ENCODE measurements at regions not wholly inside any gene's neighbourhood (a gene's known extent, or its start where the extent isn't known, plus 50 kb on each side); places are given as distances from the start of the nearest gene placed in this dataset.

DNA sequence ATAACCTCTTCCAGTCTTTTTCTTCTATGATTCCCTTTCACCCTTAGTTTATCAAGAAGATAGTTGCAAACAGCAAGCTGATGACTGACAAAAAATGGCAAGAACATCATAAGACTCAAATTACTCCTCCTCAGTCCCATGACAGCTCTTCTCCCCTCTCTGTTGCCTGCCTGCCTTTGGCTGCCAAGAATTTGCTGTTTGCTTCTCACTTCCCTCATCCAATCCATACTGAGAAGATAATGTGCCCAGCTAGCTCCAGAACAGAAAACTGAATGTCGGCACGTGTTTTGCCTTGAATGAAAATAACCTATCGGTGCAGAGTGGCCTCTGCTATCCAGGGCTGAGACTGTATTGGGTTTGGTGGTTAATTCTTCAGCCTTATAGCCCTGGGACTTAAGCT, 192.1 kb downstream of the PPARGC1A start:
- no peak overlapping the region for H3K27ac ChIP-seq
- H3K36me3 ChIP-seq = no peaks in the 10 kb centered on the region
- H3K4me1 ChIP-seq (replicated peaks) = no peaks in the 10 kb centered on the region
- intact Hi-C loops (cut with DNase I) = no loop called here
- no peak for DNase-seq (ENCODE audit: low spot score)
- 90% methylated on average over 3 of the region's 3 CpGs for WGBS
- H3K27me3 ChIP-seq (replicated peaks; ENCODE audit: insufficient read depth) = no peaks in the 10 kb centered on the region
- H3K4me3 ChIP-seq = no peak overlapping the region
- TF ChIP-seq POLR2A (IDR thresholded peaks at IDR 0.05) = no peak
- no peak for TF ChIP-seq POLR2AphosphoS5 (IDR thresholded peaks at IDR 0.05)
- TF ChIP-seq, protein P1, sequence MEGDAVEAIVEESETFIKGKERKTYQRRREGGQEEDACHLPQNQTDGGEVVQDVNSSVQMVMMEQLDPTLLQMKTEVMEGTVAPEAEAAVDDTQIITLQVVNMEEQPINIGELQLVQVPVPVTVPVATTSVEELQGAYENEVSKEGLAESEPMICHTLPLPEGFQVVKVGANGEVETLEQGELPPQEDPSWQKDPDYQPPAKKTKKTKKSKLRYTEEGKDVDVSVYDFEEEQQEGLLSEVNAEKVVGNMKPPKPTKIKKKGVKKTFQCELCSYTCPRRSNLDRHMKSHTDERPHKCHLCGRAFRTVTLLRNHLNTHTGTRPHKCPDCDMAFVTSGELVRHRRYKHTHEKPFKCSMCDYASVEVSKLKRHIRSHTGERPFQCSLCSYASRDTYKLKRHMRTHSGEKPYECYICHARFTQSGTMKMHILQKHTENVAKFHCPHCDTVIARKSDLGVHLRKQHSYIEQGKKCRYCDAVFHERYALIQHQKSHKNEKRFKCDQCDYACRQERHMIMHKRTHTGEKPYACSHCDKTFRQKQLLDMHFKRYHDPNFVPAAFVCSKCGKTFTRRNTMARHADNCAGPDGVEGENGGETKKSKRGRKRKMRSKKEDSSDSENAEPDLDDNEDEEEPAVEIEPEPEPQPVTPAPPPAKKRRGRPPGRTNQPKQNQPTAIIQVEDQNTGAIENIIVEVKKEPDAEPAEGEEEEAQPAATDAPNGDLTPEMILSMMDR (IDR thresholded peaks at IDR 0.05) = no peak
- no peaks in the 10 kb centered on the region for H3K9me3 ChIP-seq

DNA sequence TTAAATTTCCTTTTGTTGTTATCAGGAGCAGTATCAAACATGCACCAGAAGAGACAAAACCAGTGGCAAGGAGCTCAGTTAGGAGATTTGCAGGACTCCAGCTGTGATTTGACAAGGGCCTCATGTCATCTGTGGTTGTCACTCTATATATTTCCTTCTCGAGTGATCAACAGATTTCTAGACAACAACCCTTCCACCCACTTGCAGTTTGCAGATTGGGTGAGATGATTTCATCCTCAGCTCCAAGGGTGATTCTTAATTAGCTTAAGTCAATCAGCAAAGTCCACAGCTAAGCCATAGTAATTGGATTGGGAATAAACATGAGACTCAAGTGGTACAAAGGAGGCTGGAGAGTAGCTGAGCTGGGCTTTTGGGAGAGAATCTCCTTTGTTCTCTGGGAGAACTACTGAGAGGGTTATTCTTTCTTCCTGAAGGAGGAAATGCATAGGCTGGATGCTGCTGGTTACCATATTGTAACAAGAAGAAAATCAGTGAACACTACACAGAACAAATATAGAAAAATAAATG, 192.8 kb downstream of the PPARGC1A start:
- no peak overlapping the region for H3K27ac ChIP-seq
- no peaks in the 10 kb centered on the region for H3K27me3 ChIP-seq (replicated peaks; ENCODE audit: insufficient read depth)
- H3K4me1 ChIP-seq (replicated peaks) = no peaks in the 10 kb centered on the region
- 76% methylated on average over 1 of the region's 1 CpG for WGBS
- no peaks in the 10 kb centered on the region for H3K9me3 ChIP-seq
- intact Hi-C loops (cut with DNase I) = no loop called here
- no peaks in the 10 kb centered on the region for H3K36me3 ChIP-seq
- TF ChIP-seq POLR2A (IDR thresholded peaks at IDR 0.05) = no peak
- TF ChIP-seq, protein P1 (IDR thresholded peaks at IDR 0.05) = no peak
- TF ChIP-seq POLR2AphosphoS5 (IDR thresholded peaks at IDR 0.05) = no peak
- no peak for DNase-seq (ENCODE audit: low spot score)
- no peak overlapping the region for H3K4me3 ChIP-seq

DNA sequence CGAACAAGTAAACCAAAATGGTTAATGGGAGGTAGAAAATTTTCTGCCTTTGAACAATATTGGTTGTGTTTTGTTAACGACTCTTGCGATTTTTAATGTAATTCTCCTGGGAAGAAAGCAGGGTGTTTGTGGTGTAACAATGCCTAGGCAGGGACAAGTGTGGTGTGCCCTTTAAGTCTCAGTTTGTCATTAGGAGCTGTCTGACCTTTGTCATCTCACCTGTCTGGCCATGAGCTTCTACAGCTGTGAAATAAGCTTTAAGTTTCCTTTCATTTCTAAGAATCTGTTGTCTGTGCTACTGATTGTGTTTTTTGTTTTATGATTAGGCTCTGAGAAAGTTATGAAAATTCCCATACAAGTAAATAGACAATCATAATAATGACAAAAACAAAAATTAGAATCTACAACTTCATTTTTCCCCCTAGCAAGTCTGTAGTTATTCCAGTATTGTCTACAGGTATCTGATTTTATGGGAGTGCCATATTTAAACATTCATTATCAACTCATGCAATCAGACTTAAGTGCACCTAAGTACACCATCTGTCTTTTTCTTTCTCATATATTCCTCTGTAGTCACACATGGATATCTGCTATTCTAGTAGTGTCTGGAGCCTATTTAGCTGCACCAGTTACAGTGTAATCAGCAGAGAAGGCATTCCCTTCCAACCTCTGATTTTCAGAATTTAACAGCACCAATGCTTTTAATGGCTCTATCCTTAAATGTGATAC, 203.5 kb downstream of the PPARGC1A start:
- intact Hi-C loops (cut with DNase I) = loop anchor here (10.0 kb wide), 1 partner anchor 728 kb away; no protein-coding TSS in a partner anchor
- Histone ChIP-seq H3K36me3 (no peaks in the 10 kb centered on the region), H3K27ac (no peak overlapping the region), H3K4me3 (no peak overlapping the region), H3K27me3 (replicated peaks; ENCODE audit: insufficient read depth) (no peaks in the 10 kb centered on the region), H3K9me3 (no peaks in the 10 kb centered on the region), H3K4me1 (replicated peaks) (no peaks in the 10 kb centered on the region)
- WGBS = 96% methylated on average over 3 of the region's 3 CpGs
- no peak for TF ChIP-seq POLR2A (IDR thresholded peaks at IDR 0.05)
- no peak for TF ChIP-seq POLR2AphosphoS5 (IDR thresholded peaks at IDR 0.05)
- TF ChIP-seq, protein P1 (IDR thresholded peaks at IDR 0.05) = no peak
- DNase-seq (ENCODE audit: low spot score) = no peak

DNA sequence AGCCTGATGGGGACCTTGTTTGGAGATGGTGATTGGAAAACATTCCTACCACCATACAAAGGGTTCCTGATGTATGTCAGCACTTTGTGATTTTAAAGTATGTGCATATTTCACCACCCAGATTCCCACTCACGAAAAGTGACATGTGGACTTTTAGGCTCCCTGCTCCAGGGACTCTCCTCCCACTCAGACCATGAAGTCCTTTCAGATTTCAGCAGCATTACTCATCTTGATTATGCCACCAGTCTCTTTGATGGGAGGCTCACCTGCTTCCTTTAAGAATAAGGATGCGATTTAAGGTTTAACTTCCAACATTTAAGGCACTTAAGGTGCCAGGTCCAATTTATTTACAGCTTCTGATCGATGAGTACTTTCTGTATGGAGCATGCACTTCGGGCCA, 204.4 kb downstream of the PPARGC1A start:
- no peaks in the 10 kb centered on the region for H3K4me1 ChIP-seq (replicated peaks)
- no peaks in the 10 kb centered on the region for H3K9me3 ChIP-seq
- WGBS = 87% methylated on average over 4 of the region's 4 CpGs
- no peaks in the 10 kb centered on the region for H3K27me3 ChIP-seq (replicated peaks; ENCODE audit: insufficient read depth)
- no peaks in the 10 kb centered on the region for H3K36me3 ChIP-seq
- no peak overlapping the region for H3K4me3 ChIP-seq
- no peak for DNase-seq (ENCODE audit: low spot score)
- H3K27ac ChIP-seq = no peak overlapping the region
- intact Hi-C loops (cut with DNase I) = loop anchor here (10.0 kb wide), 1 partner anchor 729 kb away; no protein-coding TSS in a partner anchor
- TF ChIP-seq, protein P1 (IDR thresholded peaks at IDR 0.05) = no peak
- no peak for TF ChIP-seq POLR2AphosphoS5 (IDR thresholded peaks at IDR 0.05)
- TF ChIP-seq POLR2A (IDR thresholded peaks at IDR 0.05) = no peak

Data from prostate gland (tissue), 2 donors.